Chondrocyte (in vitro differentiated cells): ENCODE measurements at regions not wholly inside any gene's neighbourhood (a gene's known extent, or its start where the extent isn't known, plus 50 kb on each side); places are given as distances from the start of the nearest gene placed in this dataset.
"Not testable (repeated sequence)": the region's sequence is repeated elsewhere in the genome, so short reads cannot be mapped to it uniquely, and the experiment has no call there.

ENCODE experiments used
- DNase-seq: peaks from one replicate; pipeline ENCODE4 v3.0.0; 2021; ENCODE audit warnings: mixed read lengths, low spot score
- H3K27ac Mint-ChIP-seq: one replicate; pipeline ENCODE4 v1.8.0; 2021; ENCODE audit warnings: mild to moderate bottlenecking, moderate library complexity, mixed read lengths; ENCODE audit not compliant: unreplicated experiment
- H3K27me3 Mint-ChIP-seq: 2 replicates; pipeline ENCODE4 v1.8.0; 2021; ENCODE audit warnings: low read depth, mixed read lengths
- H3K36me3 Mint-ChIP-seq: 2 replicates; pipeline ENCODE4 v1.8.0; 2021; ENCODE audit warnings: low read depth, mixed read lengths
- H3K4me1 Mint-ChIP-seq: 2 replicates; pipeline ENCODE4 v1.8.0; 2021; ENCODE audit warnings: low read depth, mild to moderate bottlenecking, mixed read lengths
- H3K4me3 Mint-ChIP-seq: one replicate; pipeline ENCODE4 v1.8.0; 2021; ENCODE audit warnings: mild to moderate bottlenecking, moderate library complexity, mixed read lengths; ENCODE audit not compliant: unreplicated experiment
- H3K9me3 Mint-ChIP-seq: 2 replicates; pipeline ENCODE4 v1.8.0; 2021; ENCODE audit warnings: low read depth, mixed read lengths
- CTCF ChIP-seq: fragments of 200-600 bp; sonication (generic); IDR thresholded peaks from 2 replicates; pipeline ENCODE4 v1.5.0; 2021; ENCODE audit warnings: antibody characterized with exemption, mild to moderate bottlenecking, moderate library complexity

GRCh38 chr15:99466701-99467337, 99.0 kb upstream of the MEF2A start:
- peak; percentile 69 for DNase-seq
- H3K27me3 Mint-ChIP-seq = no peaks in the 10 kb centered on the region
- TF ChIP-seq CTCF = no peak
- peaks cover 7% of the 10 kb centered on the region for H3K4me1 Mint-ChIP-seq
- H3K27ac Mint-ChIP-seq = no peak overlapping the region
- peaks cover 45% of the 10 kb centered on the region for H3K9me3 Mint-ChIP-seq
- H3K36me3 Mint-ChIP-seq = peaks cover 12% of the 10 kb centered on the region
- H3K4me3 Mint-ChIP-seq = no peak overlapping the region

- no peak for TF ChIP-seq CTCF
- H3K4me3 Mint-ChIP-seq = no peak overlapping the region
- peaks cover 12% of the 10 kb centered on the region for H3K36me3 Mint-ChIP-seq
- no peak overlapping the region for H3K27ac Mint-ChIP-seq
- H3K27me3 Mint-ChIP-seq = no peaks in the 10 kb centered on the region
- H3K9me3 Mint-ChIP-seq = peaks cover 40% of the 10 kb centered on the region
- DNase-seq = peak; percentile 55
- H3K4me1 Mint-ChIP-seq = peaks cover 8% of the 10 kb centered on the region
Observed at GRCh38 chr15:99467338-99467720, 98.5 kb upstream of the MEF2A start.

DNA sequence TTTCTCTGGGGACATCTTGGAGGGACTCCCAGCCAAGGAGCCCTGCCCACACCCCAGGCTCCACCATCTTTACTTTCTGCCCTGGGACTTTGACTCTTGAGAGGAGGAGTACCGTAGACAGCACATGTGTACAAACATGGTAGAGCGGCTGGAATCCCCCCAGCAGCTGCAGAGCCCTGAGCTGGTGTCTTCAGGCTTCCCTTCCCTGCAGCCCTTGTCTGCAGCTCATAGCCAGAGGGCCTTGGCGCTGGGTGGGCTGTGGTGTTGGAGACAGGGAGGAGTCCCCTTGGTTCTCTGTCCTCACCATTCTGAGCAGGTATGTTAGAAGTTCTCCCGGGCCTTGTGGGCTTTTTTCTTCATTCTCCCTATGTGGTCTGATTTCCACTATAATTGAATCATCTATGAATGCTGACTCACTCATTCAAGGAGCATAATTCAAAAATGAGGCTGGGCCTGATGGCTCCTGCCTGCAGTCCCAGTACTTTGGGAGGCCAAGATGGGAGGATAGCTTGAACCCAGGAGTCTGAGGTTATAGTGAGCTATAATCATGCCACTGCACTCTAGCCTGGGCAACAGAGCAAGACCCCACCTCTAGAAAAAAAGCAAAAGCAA, 97.8 kb upstream of the MEF2A start:
- peaks cover 14% of the 10 kb centered on the region for H3K4me1 Mint-ChIP-seq
- no peak overlapping the region for H3K27ac Mint-ChIP-seq
- peaks cover 34% of the 10 kb centered on the region for H3K9me3 Mint-ChIP-seq
- TF ChIP-seq CTCF = no peak
- peaks cover 12% of the 10 kb centered on the region for H3K36me3 Mint-ChIP-seq
- H3K27me3 Mint-ChIP-seq = no peaks in the 10 kb centered on the region
- DNase-seq = peak; percentile 71
- H3K4me3 Mint-ChIP-seq = no peak overlapping the region

GRCh38 chr15:99470204-99470603, 95.6 kb upstream of the MEF2A start:
- DNase-seq, H3K27ac Mint-ChIP-seq, H3K4me3 Mint-ChIP-seq, H3K27me3 Mint-ChIP-seq, H3K36me3 Mint-ChIP-seq: not testable (repeated sequence)
- Mint-ChIP-seq H3K4me1 (peaks cover 34% of the 10 kb centered on the region), H3K9me3 (peaks cover 12% of the 10 kb centered on the region)

- Mint-ChIP-seq H3K4me3 (no peak overlapping the region), H3K9me3 (no peaks in the 10 kb centered on the region), H3K27ac (no peak overlapping the region), H3K36me3 (peaks cover 2% of the 10 kb centered on the region), H3K27me3 (no peaks in the 10 kb centered on the region), H3K4me1 (peaks cover 52% of the 10 kb centered on the region)
- peak; percentile 54 for DNase-seq
- no peak for TF ChIP-seq CTCF
Observed at GRCh38 chr15:99472416-99473145, 93.2 kb upstream of the MEF2A start.
